H1 (cell line): ENCODE measurements at regions not wholly inside any gene's neighbourhood (a gene's known extent, or its start where the extent isn't known, plus 50 kb on each side); places are given as distances from the start of the nearest gene placed in this dataset.

Experiments used
- CTCF ChIA-PET: fragments of 300-600 bp; sonication (Branson Sonifier 250); formaldehyde crosslinking; loops from one replicate; lab custom pipeline; 2021; ENCODE audit not compliant: partially characterized antibody; lab: Charles Lee
- POLR2A ChIA-PET: fragments of 300-600 bp; sonication (Branson Sonifier 250); formaldehyde crosslinking; loops from one replicate; lab custom pipeline; 2021; ENCODE audit warnings: inconsistent platforms; ENCODE audit not compliant: partially characterized antibody; lab: Charles Lee
- DNase-seq, 2 experiments: peaks; one replicate each; pipeline versions ENCODE4 v3.0.0 to v3.0.0-alpha.2; 2010 to 2022; ENCODE audit warnings: low spot score in 2 of 2, low read depth in 1 of 2, mixed read lengths in 1 of 2
- FAIRE-seq: peaks from 2 replicates; lab custom pipeline; 2011; peaks lifted over from hg19 to GRCh38; lab: Jason Lieb, UNC
- H2AFZ ChIP-seq: 2 replicates; pipeline ENCODE4 v1.8.1; 2012; ENCODE audit warnings: low read length, inconsistent platforms
- H2AK5ac ChIP-seq: 2 replicates; pipeline ENCODE4 v1.6.1; 2013; ENCODE audit warnings: low read depth, low read length
- H2BK120ac ChIP-seq: replicated peaks from 2 replicates; pipeline ENCODE3; 2013; ENCODE audit warnings: low read depth, low read length, inconsistent platforms
- H2BK12ac ChIP-seq: 2 replicates; pipeline ENCODE4 v1.6.1; 2013; ENCODE audit warnings: low read depth, low read length
- H2BK15ac ChIP-seq: 2 replicates; pipeline ENCODE4 v1.6.1; 2013; ENCODE audit warnings: low read length
- H2BK20ac ChIP-seq: 2 replicates; pipeline ENCODE4 v1.6.1; 2013; ENCODE audit warnings: low read length
- H2BK5ac ChIP-seq: 2 replicates; pipeline ENCODE4 v1.6.1; 2013; ENCODE audit warnings: low read depth, low read length
- H3K14ac ChIP-seq: 2 replicates; pipeline ENCODE4 v1.6.1; 2013; ENCODE audit warnings: inconsistent platforms; ENCODE audit not compliant: insufficient read length
- H3K18ac ChIP-seq: 2 replicates; pipeline ENCODE4 v1.6.1; 2013; ENCODE audit warnings: low read length; ENCODE audit errors: extremely low read depth
- H3K23ac ChIP-seq: 2 replicates; pipeline ENCODE4 v1.6.1; 2013; ENCODE audit warnings: inconsistent platforms; ENCODE audit not compliant: insufficient read length
- H3K23me2 ChIP-seq: 2 replicates; pipeline ENCODE4 v1.6.1; 2013; ENCODE audit warnings: low read depth, low read length
- H3K27ac ChIP-seq: 2 replicates; pipeline ENCODE4 v1.6.1; 2011; ENCODE audit warnings: low read depth, low read length, inconsistent platforms
- H3K27me3 ChIP-seq, 4 experiments: replicated peaks in 1 of 4; 1 replicate in 1 of 4; 2 replicates in 3 of 4; pipeline versions ENCODE4 v1.6.1 to v1.8.1; 2011 to 2013; ENCODE audit warnings: low read length in 3 of 4, mild to moderate bottlenecking in 3 of 4, inconsistent platforms in 2 of 4, mixed read lengths in 2 of 4, moderate library complexity in 1 of 4; ENCODE audit not compliant: control insufficient read depth in 3 of 4, insufficient read depth in 3 of 4; ENCODE audit errors: extremely low read depth in 1 of 4
- H3K36me3 ChIP-seq, 4 experiments: 2 replicates each; pipeline versions ENCODE4 v1.6.1 to v1.8.1; 2011 to 2013; ENCODE audit warnings: mild to moderate bottlenecking in 4 of 4, low read length in 3 of 4, moderate library complexity in 2 of 4, control low read depth in 1 of 4, inconsistent platforms in 1 of 4; ENCODE audit not compliant: insufficient read depth in 4 of 4, control insufficient read depth in 2 of 4
- H3K4ac ChIP-seq: replicated peaks from 2 replicates; pipeline ENCODE3; 2013; ENCODE audit warnings: low read length, low read depth, mixed read lengths, inconsistent platforms; ENCODE audit not compliant: insufficient read length
- H3K4me1 ChIP-seq, 4 experiments: replicated peaks in 1 of 4; 1 replicate in 1 of 4; 2 replicates in 3 of 4; pipeline versions ENCODE4 v1.6.1 to v1.8.1; 2011 to 2013; ENCODE audit warnings: low read length in 3 of 4, inconsistent platforms in 2 of 4, mixed read lengths in 1 of 4; ENCODE audit not compliant: insufficient read depth in 4 of 4, control insufficient read depth in 3 of 4
- H3K4me2 ChIP-seq, 2 experiments: 2 replicates each; pipeline versions ENCODE4 v1.6.1 to v1.8.1; 2011 to 2013; ENCODE audit warnings: low read depth in 2 of 2, low read length in 2 of 2, control low read depth in 1 of 2, inconsistent platforms in 1 of 2, mild to moderate bottlenecking in 1 of 2; ENCODE audit not compliant: insufficient read depth in 1 of 2
- H3K4me3 ChIP-seq, 4 experiments: fragments of 200-600, 300-600 bp in 1 of 4; sonication (generic), shearing (Covaris generic), sonication (Bioruptor Twin) in 1 of 4; 2 replicates each; pipeline versions ENCODE4 v1.5.1 to v1.8.1; 2011 to 2016; ENCODE audit warnings: low read length in 4 of 4, low read depth in 3 of 4, control low read depth in 2 of 4, inconsistent platforms in 2 of 4, mild to moderate bottlenecking in 2 of 4, mixed read lengths in 1 of 4, moderate library complexity in 1 of 4; ENCODE audit not compliant: insufficient read depth in 2 of 4; ENCODE audit errors: extremely low read depth in 1 of 4
- H3K56ac ChIP-seq: replicated peaks from 2 replicates; pipeline ENCODE3; 2013; ENCODE audit warnings: low read depth, mild to moderate bottlenecking, mixed read lengths, low read length, inconsistent platforms; ENCODE audit not compliant: insufficient read length
- H3K79me1 ChIP-seq: 2 replicates; pipeline ENCODE4 v1.6.1; 2013; ENCODE audit warnings: low read depth, low read length, control low read depth
- H3K79me2 ChIP-seq, 2 experiments: 2 replicates each; pipeline versions ENCODE4 v1.6.1 to v1.8.1; 2012 to 2013; ENCODE audit warnings: low read length in 2 of 2, mild to moderate bottlenecking in 2 of 2, inconsistent platforms in 1 of 2; ENCODE audit not compliant: insufficient read depth in 2 of 2, control insufficient read depth in 1 of 2
- H3K9ac ChIP-seq, 4 experiments: replicated peaks in 1 of 4; 1 replicate in 1 of 4; 2 replicates in 3 of 4; pipeline versions ENCODE4 v1.6.1 to v1.8.1; 2011 to 2013; ENCODE audit warnings: low read depth in 3 of 4, low read length in 3 of 4, control low read depth in 2 of 4, mild to moderate bottlenecking in 2 of 4, moderate library complexity in 2 of 4, inconsistent platforms in 1 of 4; ENCODE audit errors: extremely low read depth in 1 of 4
- H3K9me3 ChIP-seq, 2 experiments: 2 replicates each; pipeline versions ENCODE4 v1.6.1 to v1.8.1; 2012 to 2013; ENCODE audit warnings: mild to moderate bottlenecking in 2 of 2, moderate library complexity in 2 of 2, control low read depth in 1 of 2, inconsistent platforms in 1 of 2, low read depth in 1 of 2, low read length in 1 of 2, mixed read lengths in 1 of 2; ENCODE audit not compliant: insufficient read depth in 2 of 2
- H4K20me1 ChIP-seq, 2 experiments: replicated peaks in 1 of 2; 2 replicates each; pipeline versions ENCODE3 to v1.8.1; 2011 to 2013; ENCODE audit warnings: inconsistent platforms in 2 of 2, low read length in 2 of 2, mild to moderate bottlenecking in 1 of 2; ENCODE audit not compliant: insufficient read depth in 2 of 2, control insufficient read depth in 1 of 2
- H4K5ac ChIP-seq: 2 replicates; pipeline ENCODE4 v1.6.1; 2013; ENCODE audit warnings: low read length, low read depth, mixed read lengths, inconsistent platforms; ENCODE audit not compliant: insufficient read length
- H4K8ac ChIP-seq: 2 replicates; pipeline ENCODE4 v1.8.0; 2013; ENCODE audit warnings: mild to moderate bottlenecking, moderate library complexity, low read length, inconsistent platforms; ENCODE audit not compliant: insufficient read depth; ENCODE audit errors: extremely low read depth
- H4K91ac ChIP-seq: replicated peaks from 2 replicates; pipeline ENCODE3; 2013; ENCODE audit warnings: low read length, mixed read lengths, inconsistent platforms; ENCODE audit not compliant: insufficient read length
- BACH1 ChIP-seq: IDR thresholded peaks from 2 replicates; pipeline ENCODE4 v1.6.1; 2012; ENCODE audit warnings: low read length, improper control_type of control experiment
- CHD2 ChIP-seq: IDR thresholded peaks from 2 replicates; pipeline ENCODE4 v1.6.1; 2012; ENCODE audit warnings: low read length, improper control_type of control experiment
- HDAC6 ChIP-seq: IDR thresholded peaks from one replicate; pipeline ENCODE4 v1.7.1; 2012; ENCODE audit warnings: low read depth, mild to moderate bottlenecking, inconsistent platforms, low read length, moderate library complexity
- NRF1 ChIP-seq: IDR thresholded peaks from 2 replicates; pipeline ENCODE4 v1.6.1; 2011; ENCODE audit warnings: mild to moderate bottlenecking, low read depth, low read length, improper control_type of control experiment
- RFX5 ChIP-seq: IDR thresholded peaks from 2 replicates; pipeline ENCODE4 v1.6.1; 2011; ENCODE audit warnings: low read depth, low read length, improper control_type of control experiment, borderline replicate concordance
- RXRA ChIP-seq: IDR thresholded peaks from 2 replicates; pipeline ENCODE4 v1.6.1; 2011; ENCODE audit warnings: low read depth, mild to moderate bottlenecking, low read length, moderate library complexity; ENCODE audit not compliant: insufficient read depth
- SUZ12 ChIP-seq: fragments of 200-600 bp; sonication (generic); IDR thresholded peaks from 2 replicates; pipeline ENCODE4 v1.6.1; 2012; ENCODE audit warnings: mild to moderate bottlenecking, inconsistent platforms, low read length, moderate library complexity, mixed read lengths
- TAF7 ChIP-seq: optimal IDR thresholded peaks from 2 replicates; pipeline ENCODE3; 2011; ENCODE audit warnings: low read depth, mild to moderate bottlenecking, inconsistent platforms, low read length, moderate library complexity, borderline replicate concordance
- TEAD4 ChIP-seq: IDR thresholded peaks from 2 replicates; pipeline ENCODE4 v1.6.1; 2012; ENCODE audit warnings: low read depth, low read length, inconsistent platforms, mixed read lengths
- whole genome bisulfite sequencing, 2 experiments: shearing (Covaris generic) in 1 of 2; methylation state at CpG; one replicate each; pipeline versions ENCODE4 v1.1.6 to v1.1.7; 2013 to 2015; ENCODE audit warnings: low lambda C conversion rate in 2 of 2, mixed read lengths in 2 of 2, inconsistent platforms in 1 of 2, low coverage in 1 of 2, missing lambda C conversion rate in 1 of 2; ENCODE audit not compliant: insufficient replicate concordance in 2 of 2, insufficient coverage in 1 of 2, insufficient read length in 1 of 2; ENCODE audit errors: extremely low coverage in 1 of 2, missing lambda C conversion rate in 1 of 2; 5-methylcytosine and 5-hydroxymethylcytosine counted together

DNA sequence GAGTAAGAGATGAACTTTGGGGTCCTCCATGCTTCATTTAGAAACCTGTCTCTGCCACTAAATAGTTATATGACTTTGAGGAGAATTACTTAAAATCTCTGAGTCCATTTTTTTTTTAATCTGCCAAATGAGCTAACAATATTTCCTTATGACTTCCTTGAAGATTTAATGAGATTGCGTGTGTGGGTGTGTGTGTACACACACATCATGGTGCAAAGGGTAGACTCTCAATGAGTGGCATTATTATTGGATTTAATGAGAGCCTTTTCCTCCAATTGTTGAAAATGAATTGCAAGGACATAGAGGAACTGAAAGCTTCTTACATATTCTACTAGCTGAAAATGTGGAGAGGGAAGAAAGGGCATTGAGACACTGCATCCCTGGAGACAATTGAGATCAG is 573.5 kb upstream of the LUZP2 start:
- no peak overlapping the region for H3K4ac ChIP-seq
- no peak overlapping the region for H2AFZ ChIP-seq
- no peaks in the 10 kb centered on the region for H4K20me1 ChIP-seq
- H3K4me2 ChIP-seq, result no peak overlapping the region
- ChIA-PET POLR2A (no interaction called here), CTCF (no interaction called here)
- H3K79me2 ChIP-seq, result no peaks in the 10 kb centered on the region
- H4K5ac ChIP-seq, result no peak overlapping the region
- no peak overlapping the region for H2BK5ac ChIP-seq
- H3K14ac ChIP-seq, result no peak overlapping the region
- 94% methylated on average over 1 of the region's 1 CpG; no CpG with 5 or more reads in 1 of the 2 experiments for WGBS, 2 experiments
- no peak overlapping the region for H3K18ac ChIP-seq
- no peak overlapping the region for H2BK12ac ChIP-seq
- no peak overlapping the region for H3K4me3 ChIP-seq
- no peak overlapping the region for H2BK15ac ChIP-seq
- no peaks in the 10 kb centered on the region for H3K4me1 ChIP-seq
- H2BK20ac ChIP-seq, result no peak overlapping the region
- H3K56ac ChIP-seq, result no peak overlapping the region
- no peak overlapping the region for H3K9ac ChIP-seq
- DNase-seq (no peak), FAIRE-seq (no peak)
- H3K27me3 ChIP-seq, result no peaks in the 10 kb centered on the region
- no peak overlapping the region for H3K23ac ChIP-seq
- H3K27ac ChIP-seq, result no peak overlapping the region
- H3K9me3 ChIP-seq, result no peaks in the 10 kb centered on the region
- no peaks in the 10 kb centered on the region for H3K79me1 ChIP-seq
- TF ChIP-seq TAF7, result no peak
- no peak for TF ChIP-seq HDAC6
- no peak for TF ChIP-seq NRF1
- no peak for TF ChIP-seq RXRA
- TF ChIP-seq CHD2, result no peak
- TF ChIP-seq SUZ12, result no peak
- TF ChIP-seq TEAD4, result no peak
- TF ChIP-seq BACH1, result no peak
- no peak for TF ChIP-seq RFX5
- no peak overlapping the region for H4K91ac ChIP-seq
- no peaks in the 10 kb centered on the region for H3K36me3 ChIP-seq
- no peaks in the 10 kb centered on the region for H3K23me2 ChIP-seq
- H2AK5ac ChIP-seq, result no peak overlapping the region
- H4K8ac ChIP-seq, result no peak overlapping the region
- no peak overlapping the region for H2BK120ac ChIP-seq
